ENCODE measurements at regions not wholly inside any gene's neighbourhood (a gene's known extent, or its start where the extent isn't known, plus 50 kb on each side); places are given as distances from the start of the nearest gene placed in this dataset.

DNA sequence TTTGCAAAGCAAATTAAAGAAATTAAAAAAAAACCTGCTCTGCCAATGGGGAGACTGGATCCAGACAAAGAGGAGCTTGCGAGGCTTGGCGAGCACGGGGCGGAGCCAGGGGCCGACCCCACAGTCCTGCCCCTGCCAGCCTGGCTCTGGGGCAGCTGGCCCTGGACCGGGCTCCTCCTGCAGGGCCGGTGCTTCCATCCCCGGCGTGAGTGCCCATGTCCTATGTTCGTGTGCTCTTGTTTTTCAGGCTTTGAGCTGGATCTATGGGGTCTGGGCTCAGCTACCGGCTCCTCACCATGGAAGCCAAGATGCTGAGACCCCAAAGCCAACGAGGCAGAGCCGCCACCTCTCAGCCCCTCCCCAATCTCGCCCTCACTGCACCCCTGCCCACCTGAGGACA is 176.8 kb downstream of the KIF26A start:
- H4K20me1 ChIP-seq (ENCODE audit: control insufficient read depth, extremely low read depth, insufficient read depth, low read length): no peaks in the 10 kb centered on the region
- no peak overlapping the region for H3K4me2 ChIP-seq (ENCODE audit: extremely low read depth, insufficient read depth, low read length)
- H3K9me3 ChIP-seq (ENCODE audit: control insufficient read depth, insufficient read depth, low read depth, low read length): no peaks in the 10 kb centered on the region
- H3K4me3 ChIP-seq (replicated peaks in 1 of 4; ENCODE audit: control extremely low read depth in 1 of 4, insufficient read depth in 1 of 4, low read depth in 3 of 4, low read length in 4 of 4): no peak overlapping the region
- no peak for TF ChIP-seq EZH2 (IDR thresholded peaks at IDR 0.05; ENCODE audit: low read length, missing control alignments)
- TF ChIP-seq, protein P1, sequence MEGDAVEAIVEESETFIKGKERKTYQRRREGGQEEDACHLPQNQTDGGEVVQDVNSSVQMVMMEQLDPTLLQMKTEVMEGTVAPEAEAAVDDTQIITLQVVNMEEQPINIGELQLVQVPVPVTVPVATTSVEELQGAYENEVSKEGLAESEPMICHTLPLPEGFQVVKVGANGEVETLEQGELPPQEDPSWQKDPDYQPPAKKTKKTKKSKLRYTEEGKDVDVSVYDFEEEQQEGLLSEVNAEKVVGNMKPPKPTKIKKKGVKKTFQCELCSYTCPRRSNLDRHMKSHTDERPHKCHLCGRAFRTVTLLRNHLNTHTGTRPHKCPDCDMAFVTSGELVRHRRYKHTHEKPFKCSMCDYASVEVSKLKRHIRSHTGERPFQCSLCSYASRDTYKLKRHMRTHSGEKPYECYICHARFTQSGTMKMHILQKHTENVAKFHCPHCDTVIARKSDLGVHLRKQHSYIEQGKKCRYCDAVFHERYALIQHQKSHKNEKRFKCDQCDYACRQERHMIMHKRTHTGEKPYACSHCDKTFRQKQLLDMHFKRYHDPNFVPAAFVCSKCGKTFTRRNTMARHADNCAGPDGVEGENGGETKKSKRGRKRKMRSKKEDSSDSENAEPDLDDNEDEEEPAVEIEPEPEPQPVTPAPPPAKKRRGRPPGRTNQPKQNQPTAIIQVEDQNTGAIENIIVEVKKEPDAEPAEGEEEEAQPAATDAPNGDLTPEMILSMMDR (conservative IDR thresholded peaks at IDR 0.05 in 1 of 2, IDR thresholded peaks at IDR 0.05 in 1 of 2; ENCODE audit: low read depth in 1 of 2, low read length in 2 of 2): no peak
- no peak for DNase-seq (ENCODE audit: low read depth in 2 of 2)
- no peaks in the 10 kb centered on the region for H3K79me2 ChIP-seq (ENCODE audit: control insufficient read depth, insufficient read depth, low read length)
- no peak overlapping the region for H3K9ac ChIP-seq (ENCODE audit: insufficient read depth, low read length)
- H3K27ac ChIP-seq (ENCODE audit: insufficient read depth, low read length): no peak overlapping the region
- no peaks in the 10 kb centered on the region for H3K27me3 ChIP-seq (ENCODE audit: control insufficient read depth, insufficient read depth, low read length)
- H3K36me3 ChIP-seq (ENCODE audit: control insufficient read depth, insufficient read depth, low read length): no peaks in the 10 kb centered on the region
- no peak overlapping the region for H2AFZ ChIP-seq (ENCODE audit: low read length)
- no peaks in the 10 kb centered on the region for H3K4me1 ChIP-seq (ENCODE audit: control insufficient read depth, extremely low read depth, insufficient read depth, low read length)

DNA sequence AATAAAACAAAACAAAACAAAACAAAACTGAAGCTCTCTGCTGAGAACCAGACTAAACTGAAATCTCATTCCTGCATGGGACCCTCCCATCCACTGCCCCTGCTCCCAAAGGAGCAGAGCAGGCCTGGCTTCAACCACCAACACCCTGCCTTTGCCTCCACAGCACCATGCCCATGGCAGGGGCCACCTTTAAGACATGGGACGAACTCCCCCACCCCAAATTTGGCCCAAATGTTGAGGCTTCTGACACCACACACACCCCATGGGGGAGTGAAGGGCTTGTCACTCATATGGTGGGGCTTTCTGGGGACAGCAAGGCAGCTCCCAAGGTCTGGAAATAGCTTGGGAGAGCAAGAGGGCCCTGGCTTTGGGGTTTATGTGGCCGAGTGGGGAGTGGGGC is 177.2 kb downstream of the KIF26A start:
- H3K9me3 ChIP-seq (ENCODE audit: control insufficient read depth, insufficient read depth, low read depth, low read length): no peaks in the 10 kb centered on the region
- H3K27me3 ChIP-seq (ENCODE audit: control insufficient read depth, insufficient read depth, low read length): no peaks in the 10 kb centered on the region
- no peak for DNase-seq (ENCODE audit: low read depth in 2 of 2)
- H2AFZ ChIP-seq (ENCODE audit: low read length): no peak overlapping the region
- no peaks in the 10 kb centered on the region for H3K4me1 ChIP-seq (ENCODE audit: control insufficient read depth, extremely low read depth, insufficient read depth, low read length)
- H4K20me1 ChIP-seq (ENCODE audit: control insufficient read depth, extremely low read depth, insufficient read depth, low read length): no peaks in the 10 kb centered on the region
- no peak overlapping the region for H3K9ac ChIP-seq (ENCODE audit: insufficient read depth, low read length)
- TF ChIP-seq, protein P1 (conservative IDR thresholded peaks at IDR 0.05 in 1 of 2, IDR thresholded peaks at IDR 0.05 in 1 of 2; ENCODE audit: low read depth in 1 of 2, low read length in 2 of 2): no peak
- no peak for TF ChIP-seq EZH2 (IDR thresholded peaks at IDR 0.05; ENCODE audit: low read length, missing control alignments)
- H3K4me3 ChIP-seq (replicated peaks in 1 of 4; ENCODE audit: control extremely low read depth in 1 of 4, insufficient read depth in 1 of 4, low read depth in 3 of 4, low read length in 4 of 4): no peak overlapping the region
- no peak overlapping the region for H3K4me2 ChIP-seq (ENCODE audit: extremely low read depth, insufficient read depth, low read length)
- H3K79me2 ChIP-seq (ENCODE audit: control insufficient read depth, insufficient read depth, low read length): no peaks in the 10 kb centered on the region
- H3K36me3 ChIP-seq (ENCODE audit: control insufficient read depth, insufficient read depth, low read length): no peaks in the 10 kb centered on the region
- H3K27ac ChIP-seq (ENCODE audit: insufficient read depth, low read length): no peak overlapping the region

DNA sequence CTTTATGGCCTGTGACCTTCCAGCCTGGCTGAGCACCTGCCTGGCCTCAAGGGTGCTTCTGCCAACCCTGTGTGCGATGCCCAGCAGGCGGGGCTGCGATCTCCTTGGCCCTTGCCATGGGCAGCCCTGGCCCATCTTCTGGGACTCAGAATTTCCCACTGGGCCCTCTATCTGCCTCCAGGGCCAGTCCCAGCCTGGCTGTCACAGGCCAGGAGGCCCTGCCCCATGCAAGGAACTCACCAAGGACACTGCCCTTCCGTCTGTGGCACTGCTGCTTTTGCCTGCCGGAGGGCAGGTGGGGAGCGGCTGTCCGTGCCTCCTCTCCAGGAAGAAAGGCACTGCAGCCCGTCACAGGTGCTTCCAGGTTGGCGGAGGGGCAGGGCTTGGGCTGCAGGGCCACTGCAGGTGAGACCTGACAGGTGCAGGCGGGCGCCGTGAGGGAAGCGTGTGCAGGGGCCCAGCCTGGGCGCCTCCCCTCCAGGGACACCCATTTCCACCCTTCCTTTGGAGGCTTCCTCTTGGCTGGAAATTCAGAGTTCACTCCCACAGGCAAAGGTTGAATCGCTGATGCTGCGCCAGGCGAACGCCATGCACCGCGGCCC is 177.8 kb downstream of the KIF26A start:
- TF ChIP-seq EZH2 (IDR thresholded peaks at IDR 0.05; ENCODE audit: low read length, missing control alignments): no peak
- TF ChIP-seq, protein P1 (conservative IDR thresholded peaks at IDR 0.05 in 1 of 2, IDR thresholded peaks at IDR 0.05 in 1 of 2; ENCODE audit: low read depth in 1 of 2, low read length in 2 of 2): no peak
- Histone ChIP-seq H3K27ac (ENCODE audit: insufficient read depth, low read length) (no peak overlapping the region), H3K4me3 (replicated peaks in 1 of 4; ENCODE audit: control extremely low read depth in 1 of 4, insufficient read depth in 1 of 4, low read depth in 3 of 4, low read length in 4 of 4) (no peak overlapping the region), H4K20me1 (ENCODE audit: control insufficient read depth, extremely low read depth, insufficient read depth, low read length) (no peaks in the 10 kb centered on the region), H3K4me1 (ENCODE audit: control insufficient read depth, extremely low read depth, insufficient read depth, low read length) (no peaks in the 10 kb centered on the region), H3K27me3 (ENCODE audit: control insufficient read depth, insufficient read depth, low read length) (no peaks in the 10 kb centered on the region), H3K9me3 (ENCODE audit: control insufficient read depth, insufficient read depth, low read depth, low read length) (no peaks in the 10 kb centered on the region), H3K9ac (ENCODE audit: insufficient read depth, low read length) (no peak overlapping the region), H3K4me2 (ENCODE audit: extremely low read depth, insufficient read depth, low read length) (no peak overlapping the region), H3K36me3 (ENCODE audit: control insufficient read depth, insufficient read depth, low read length) (no peaks in the 10 kb centered on the region), H3K79me2 (ENCODE audit: control insufficient read depth, insufficient read depth, low read length) (no peaks in the 10 kb centered on the region), H2AFZ (ENCODE audit: low read length) (no peak overlapping the region)
- no peak for DNase-seq (ENCODE audit: low read depth in 2 of 2)
